BE2C (cell line): ENCODE measurements at regions not wholly inside any gene's neighbourhood (a gene's known extent, or its start where the extent isn't known, plus 50 kb on each side); places are given as distances from the start of the nearest gene placed in this dataset.

Source experiments
- DNase-seq: peaks from one replicate; pipeline ENCODE4 v3.0.0-alpha.2; 2020
- H3K27me3 ChIP-seq: fragments of 250-450 bp; sonication (Bioruptor Pico); 2 replicates; pipeline ENCODE4 v1.5.1; 2020; ENCODE audit warnings: mild to moderate bottlenecking
- H3K36me3 ChIP-seq: fragments of 250-450 bp; sonication (Bioruptor Pico); 2 replicates; pipeline ENCODE4 v1.5.1; 2020; ENCODE audit warnings: mild to moderate bottlenecking
- H3K4me1 ChIP-seq: fragments of 250-450 bp; sonication (Bioruptor Pico); 2 replicates; pipeline ENCODE4 v1.5.1; 2020
- H3K4me3 ChIP-seq: 2 replicates; pipeline ENCODE4 v1.5.1; 2011; ENCODE audit warnings: low read depth, low read length
- H3K9me3 ChIP-seq: fragments of 250-450 bp; sonication (Bioruptor Pico); 2 replicates; pipeline ENCODE4 v1.5.1; 2020
- TF ChIP-seq, protein P1 (sequence below): IDR thresholded peaks from 2 replicates; pipeline ENCODE4 v1.5.1; 2012; ENCODE audit warnings: mild to moderate bottlenecking, low read depth, low read length

DNA sequence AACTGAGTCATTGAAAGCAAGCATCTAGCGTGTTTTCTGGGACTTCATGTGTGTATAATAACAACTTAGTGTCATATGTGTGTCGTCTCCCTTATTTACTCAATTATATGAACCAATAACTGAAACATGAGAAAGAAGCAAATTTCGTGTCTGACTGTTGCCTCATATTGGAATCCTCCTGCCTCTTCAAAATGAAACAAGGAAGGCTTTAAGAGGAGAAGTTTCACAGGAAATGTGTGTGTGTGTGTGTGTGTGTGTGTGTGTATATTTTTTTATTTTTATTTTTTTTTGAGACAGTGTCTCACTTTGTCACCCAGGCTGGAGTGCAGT lies 145.8 kb upstream of the SFRP2 start:
- H3K9me3 ChIP-seq, result no peaks in the 10 kb centered on the region
- peaks cover 42% of the 10 kb centered on the region for H3K27me3 ChIP-seq
- TF ChIP-seq, protein P1, sequence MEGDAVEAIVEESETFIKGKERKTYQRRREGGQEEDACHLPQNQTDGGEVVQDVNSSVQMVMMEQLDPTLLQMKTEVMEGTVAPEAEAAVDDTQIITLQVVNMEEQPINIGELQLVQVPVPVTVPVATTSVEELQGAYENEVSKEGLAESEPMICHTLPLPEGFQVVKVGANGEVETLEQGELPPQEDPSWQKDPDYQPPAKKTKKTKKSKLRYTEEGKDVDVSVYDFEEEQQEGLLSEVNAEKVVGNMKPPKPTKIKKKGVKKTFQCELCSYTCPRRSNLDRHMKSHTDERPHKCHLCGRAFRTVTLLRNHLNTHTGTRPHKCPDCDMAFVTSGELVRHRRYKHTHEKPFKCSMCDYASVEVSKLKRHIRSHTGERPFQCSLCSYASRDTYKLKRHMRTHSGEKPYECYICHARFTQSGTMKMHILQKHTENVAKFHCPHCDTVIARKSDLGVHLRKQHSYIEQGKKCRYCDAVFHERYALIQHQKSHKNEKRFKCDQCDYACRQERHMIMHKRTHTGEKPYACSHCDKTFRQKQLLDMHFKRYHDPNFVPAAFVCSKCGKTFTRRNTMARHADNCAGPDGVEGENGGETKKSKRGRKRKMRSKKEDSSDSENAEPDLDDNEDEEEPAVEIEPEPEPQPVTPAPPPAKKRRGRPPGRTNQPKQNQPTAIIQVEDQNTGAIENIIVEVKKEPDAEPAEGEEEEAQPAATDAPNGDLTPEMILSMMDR, result no peak
- H3K4me3 ChIP-seq, result no peak overlapping the region
- no peaks in the 10 kb centered on the region for H3K4me1 ChIP-seq
- H3K36me3 ChIP-seq, result no peaks in the 10 kb centered on the region
- no peak for DNase-seq

DNA sequence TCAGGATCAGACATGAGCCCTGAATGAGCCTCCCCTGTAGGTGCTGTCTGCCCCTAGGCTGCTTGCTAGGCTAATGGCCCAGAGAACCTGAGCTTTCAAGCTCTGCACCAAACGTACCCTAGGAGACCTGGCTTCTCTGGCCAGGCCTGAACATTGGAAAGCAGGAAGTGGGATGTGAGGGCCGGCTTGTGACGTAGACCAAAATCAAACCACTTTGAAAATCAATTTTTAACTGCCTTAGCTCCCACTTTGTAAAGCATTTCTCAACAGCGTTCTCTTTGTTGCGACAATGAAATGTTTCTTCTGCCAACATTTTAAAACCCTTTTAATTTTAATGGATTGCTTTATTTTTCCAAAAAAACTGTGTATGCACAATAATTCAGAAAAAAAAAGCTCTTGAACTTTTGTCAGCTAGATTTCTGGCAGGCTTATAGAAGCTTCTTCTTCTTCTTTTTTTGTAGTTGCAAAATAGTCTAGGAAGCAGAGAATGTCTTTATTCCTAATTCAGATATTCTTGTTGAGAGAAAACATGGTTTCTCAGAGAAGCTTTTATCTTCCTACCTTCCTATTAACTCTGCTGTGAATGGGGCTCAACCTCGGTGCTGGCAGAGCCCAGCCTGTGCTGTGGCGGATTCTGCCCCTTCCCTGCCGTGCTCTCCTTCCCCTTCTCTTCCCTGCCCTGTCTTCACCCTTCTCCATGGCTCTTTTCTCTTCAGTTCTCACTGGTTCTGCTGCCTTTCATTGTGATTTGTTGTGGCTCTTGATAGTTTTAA lies 145.2 kb upstream of the SFRP2 start:
- TF ChIP-seq, protein P1, result no peak
- Histone ChIP-seq H3K4me3 (no peak overlapping the region), H3K27me3 (peaks cover 37% of the 10 kb centered on the region), H3K36me3 (no peaks in the 10 kb centered on the region), H3K9me3 (no peaks in the 10 kb centered on the region), H3K4me1 (no peaks in the 10 kb centered on the region)
- no peak for DNase-seq

DNA sequence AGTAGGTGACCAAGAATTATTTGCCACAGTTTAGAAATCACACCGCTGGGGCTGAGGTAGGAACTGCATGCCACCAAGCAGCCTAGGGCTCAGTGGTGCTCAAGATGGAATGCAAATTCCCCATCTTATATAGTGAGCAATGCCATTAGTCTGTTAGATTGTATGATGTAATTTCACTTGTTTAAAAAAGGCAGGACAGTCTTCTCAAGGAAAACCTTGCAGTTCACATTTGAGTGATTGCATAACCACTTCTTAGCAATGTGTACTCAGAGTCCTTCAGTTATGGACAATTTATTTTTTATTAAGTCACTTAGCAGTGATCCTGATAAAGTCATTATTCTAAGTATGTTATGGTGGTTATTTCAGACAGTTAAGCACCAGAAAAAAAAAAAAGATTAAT lies 142.9 kb upstream of the SFRP2 start:
- H3K4me1 ChIP-seq, result no peaks in the 10 kb centered on the region
- H3K36me3 ChIP-seq, result no peaks in the 10 kb centered on the region
- H3K4me3 ChIP-seq, result no peak overlapping the region
- DNase-seq, result no peak
- H3K9me3 ChIP-seq, result no peaks in the 10 kb centered on the region
- TF ChIP-seq, protein P1, result no peak
- H3K27me3 ChIP-seq, result peaks cover 37% of the 10 kb centered on the region

DNA sequence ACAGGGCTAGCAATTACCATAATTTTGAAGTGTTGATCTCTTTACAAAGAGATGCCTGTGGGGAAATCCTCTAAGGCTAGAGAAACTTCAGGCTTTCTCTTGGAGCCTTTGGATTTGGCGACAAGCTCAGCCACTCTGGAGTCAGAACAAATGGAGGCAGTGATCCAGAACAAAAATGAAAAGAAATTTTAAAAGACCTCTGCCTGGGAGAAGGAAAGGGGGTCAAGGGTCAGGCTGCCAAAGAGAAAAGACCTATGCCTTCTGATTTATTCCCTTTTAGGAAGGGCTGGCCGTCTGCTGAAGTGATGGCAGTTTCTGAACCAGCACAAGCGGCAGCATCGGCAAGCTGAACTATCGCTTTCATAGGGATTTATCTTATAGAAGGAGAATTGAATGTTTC lies 140.8 kb upstream of the SFRP2 start:
- Histone ChIP-seq H3K9me3 (no peaks in the 10 kb centered on the region), H3K4me1 (no peaks in the 10 kb centered on the region), H3K36me3 (no peaks in the 10 kb centered on the region), H3K4me3 (no peak overlapping the region), H3K27me3 (peaks cover 37% of the 10 kb centered on the region)
- no peak for DNase-seq
- TF ChIP-seq, protein P1, result no peak

DNA sequence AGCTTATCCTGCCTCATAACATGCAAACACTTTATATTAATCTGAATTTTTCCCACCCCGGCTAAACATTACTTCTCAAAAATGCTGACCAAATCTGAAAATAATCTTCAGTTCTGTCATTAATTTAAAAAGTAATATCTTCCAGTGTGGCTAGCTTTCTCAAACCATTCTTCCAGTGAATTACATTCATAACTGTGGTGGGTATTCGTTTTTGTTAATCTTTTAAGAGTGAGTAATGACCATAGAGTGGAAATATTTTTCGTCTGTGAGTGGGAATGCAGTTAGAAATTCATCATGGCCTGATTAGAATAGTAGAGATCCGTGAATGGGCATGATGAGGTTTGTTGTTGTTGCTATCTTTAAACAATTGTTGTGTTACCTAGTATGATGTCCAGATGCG lies 138.6 kb upstream of the SFRP2 start:
- no peaks in the 10 kb centered on the region for H3K36me3 ChIP-seq
- TF ChIP-seq, protein P1, result no peak
- H3K27me3 ChIP-seq, result peaks cover 21% of the 10 kb centered on the region
- H3K9me3 ChIP-seq, result no peaks in the 10 kb centered on the region
- no peak overlapping the region for H3K4me3 ChIP-seq
- H3K4me1 ChIP-seq, result no peaks in the 10 kb centered on the region
- DNase-seq, result no peak

DNA sequence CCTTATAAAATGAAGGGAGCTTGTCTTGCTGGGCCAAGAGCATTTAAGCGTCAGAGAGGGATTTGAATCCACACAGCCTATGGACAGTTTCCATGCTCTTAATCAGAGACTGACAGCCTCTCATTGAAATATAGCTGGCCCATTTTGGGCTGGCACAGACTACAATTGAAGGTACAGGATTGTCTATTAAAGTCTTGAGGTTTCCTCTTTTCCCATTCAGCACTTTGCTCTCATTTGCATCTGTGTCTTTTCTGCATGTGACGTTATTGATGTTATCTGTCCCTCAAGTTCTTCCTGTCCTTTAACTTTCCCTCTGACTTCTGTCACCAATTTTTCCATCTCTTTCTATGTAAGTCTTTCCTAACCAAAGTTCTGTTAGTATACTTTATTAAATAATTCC lies 133.3 kb upstream of the SFRP2 start:
- Histone ChIP-seq H3K4me1 (no peaks in the 10 kb centered on the region), H3K27me3 (no peaks in the 10 kb centered on the region), H3K36me3 (no peaks in the 10 kb centered on the region), H3K9me3 (no peaks in the 10 kb centered on the region), H3K4me3 (no peak overlapping the region)
- TF ChIP-seq, protein P1, result no peak
- DNase-seq, result no peak
